ENCODE measurements at regions not wholly inside any gene's neighbourhood (a gene's known extent, or its start where the extent isn't known, plus 50 kb on each side); places are given as distances from the start of the nearest gene placed in this dataset.

DNA sequence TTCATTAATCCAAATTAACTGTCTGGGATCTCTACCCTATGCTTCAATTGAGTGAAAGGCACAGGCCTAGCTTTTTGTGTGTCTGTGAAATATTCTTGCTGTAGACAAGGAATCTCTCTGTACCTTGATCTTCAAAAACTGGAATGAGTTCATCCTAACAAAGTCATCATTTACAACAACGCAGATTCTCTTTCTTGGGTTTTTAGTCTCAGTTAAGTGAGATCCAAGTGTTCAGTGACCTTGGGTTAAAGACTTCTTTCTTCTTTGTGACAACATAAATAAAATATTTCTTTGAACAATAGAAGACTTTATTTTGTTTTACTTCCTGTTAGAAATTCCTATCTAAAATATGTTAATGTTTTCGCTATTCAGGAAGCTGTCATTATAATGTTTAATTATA is 192.2 kb upstream of the LMNTD1 start:
- no peak for TF ChIP-seq CTCF (IDR thresholded peaks at IDR 0.05; ENCODE audit: low read depth, low read length)
- Histone ChIP-seq H3K4me3 (ENCODE audit: low read depth, low read length) (no peak overlapping the region), H3K36me3 (no peaks in the 10 kb centered on the region), H3K4me1 (no peaks in the 10 kb centered on the region; the same call in 1 of the 2 replicates), H3K9me3 (no peaks in the 10 kb centered on the region), H3K27me3 (no peaks in the 10 kb centered on the region)
- DNase-seq: no peak

DNA sequence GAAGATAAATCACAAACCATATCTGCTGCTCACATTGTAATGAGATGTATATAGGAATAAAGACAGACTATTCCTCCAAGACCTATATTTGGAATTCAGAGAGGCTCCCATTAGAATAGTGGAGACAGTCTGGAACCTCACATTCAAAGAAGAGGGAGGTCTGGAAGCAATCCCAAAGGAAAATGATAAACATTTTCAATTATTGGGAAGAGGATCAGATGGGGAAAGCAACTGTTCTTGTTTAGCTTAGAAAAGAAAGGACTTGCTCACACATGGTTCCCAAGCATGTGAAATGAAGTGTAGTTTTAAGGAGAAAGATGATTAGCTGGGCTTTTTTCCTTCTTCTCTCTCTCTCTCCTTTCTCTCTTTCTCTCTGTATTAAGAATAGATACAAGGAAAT is 193.0 kb upstream of the LMNTD1 start:
- no peaks in the 10 kb centered on the region for H3K9me3 ChIP-seq
- no peak for TF ChIP-seq CTCF (IDR thresholded peaks at IDR 0.05; ENCODE audit: low read depth, low read length)
- DNase-seq: no peak
- no peaks in the 10 kb centered on the region; the same call in 1 of the 2 replicates for H3K4me1 ChIP-seq
- H3K36me3 ChIP-seq: no peaks in the 10 kb centered on the region
- H3K27me3 ChIP-seq: no peaks in the 10 kb centered on the region
- H3K4me3 ChIP-seq (ENCODE audit: low read depth, low read length): no peak overlapping the region

- no peaks in the 10 kb centered on the region for H3K9me3 ChIP-seq
- H3K36me3 ChIP-seq: no peaks in the 10 kb centered on the region
- no peak for TF ChIP-seq CTCF (IDR thresholded peaks at IDR 0.05; ENCODE audit: low read depth, low read length)
- H3K4me1 ChIP-seq: no peaks in the 10 kb centered on the region
- no peak overlapping the region for H3K4me3 ChIP-seq (ENCODE audit: low read depth, low read length)
- no peak for DNase-seq
- H3K27me3 ChIP-seq: no peaks in the 10 kb centered on the region
Measured at GRCh38 chr12:25752710-25753309, 199.7 kb upstream of the LMNTD1 start.

GRCh38 chr12:25755136-25755970 is 202.3 kb upstream of the LMNTD1 start:
- Histone ChIP-seq H3K36me3 (no peaks in the 10 kb centered on the region), H3K4me3 (ENCODE audit: low read depth, low read length) (no peak overlapping the region), H3K9me3 (no peaks in the 10 kb centered on the region), H3K4me1 (no peaks in the 10 kb centered on the region), H3K27me3 (no peaks in the 10 kb centered on the region)
- no peak for DNase-seq
- TF ChIP-seq CTCF (IDR thresholded peaks at IDR 0.05; ENCODE audit: low read depth, low read length): no peak

GRCh38 chr12:25755971-25756260 is 202.6 kb upstream of the RASSF8 start:
- Histone ChIP-seq H3K4me1 (no peaks in the 10 kb centered on the region), H3K27me3 (no peaks in the 10 kb centered on the region), H3K4me3 (ENCODE audit: low read depth, low read length) (no peak overlapping the region), H3K36me3 (no peaks in the 10 kb centered on the region), H3K9me3 (no peaks in the 10 kb centered on the region)
- no peak for DNase-seq
- no peak for TF ChIP-seq CTCF (IDR thresholded peaks at IDR 0.05; ENCODE audit: low read depth, low read length)

GRCh38 chr12:25757037-25757665 is 201.3 kb upstream of the RASSF8 start:
- no peaks in the 10 kb centered on the region for H3K27me3 ChIP-seq
- no peaks in the 10 kb centered on the region for H3K9me3 ChIP-seq
- TF ChIP-seq CTCF (IDR thresholded peaks at IDR 0.05; ENCODE audit: low read depth, low read length): no peak
- no peak overlapping the region for H3K4me3 ChIP-seq (ENCODE audit: low read depth, low read length)
- H3K36me3 ChIP-seq: no peaks in the 10 kb centered on the region
- DNase-seq: no peak
- no peaks in the 10 kb centered on the region for H3K4me1 ChIP-seq
